ENCODE measurements at regions not wholly inside any gene's neighbourhood (a gene's known extent, or its start where the extent isn't known, plus 50 kb on each side); places are given as distances from the start of the nearest gene placed in this dataset.

DNA sequence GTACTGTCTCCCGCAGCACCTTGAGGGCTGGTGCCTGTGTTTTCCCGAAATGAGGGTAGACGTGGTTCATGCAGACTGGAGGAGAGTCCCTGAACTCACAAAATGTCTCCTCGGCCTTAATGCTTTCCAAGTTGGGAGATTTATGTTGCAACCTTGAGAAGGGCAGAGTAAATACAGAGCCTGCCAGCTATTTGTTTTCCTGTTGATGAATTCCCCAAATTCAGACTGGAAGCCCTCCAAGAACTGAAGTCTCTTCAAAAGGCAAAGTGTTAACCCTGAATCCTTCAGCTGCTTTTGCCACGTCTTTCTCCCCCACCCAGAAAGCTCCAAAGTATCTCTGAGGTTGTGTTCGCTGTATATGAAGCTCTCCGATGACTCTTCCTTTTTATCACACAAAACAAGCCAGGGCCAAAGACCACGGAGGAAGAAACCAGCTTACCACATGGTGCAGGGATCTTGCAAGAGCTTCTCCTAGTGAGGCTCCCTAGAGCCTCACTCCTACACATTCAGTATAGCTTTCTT lies 254.7 kb upstream of the NFE2L3 start:
- DNase-seq (ENCODE audit: low spot score): no peak
- no peak overlapping the region for H3K27ac ChIP-seq
- ChIA-PET CTCF (interaction anchor here (0.5 to 1.2 kb wide), 3 partner anchors 18 to 533 kb away, joined by 3 to 6 read pairs (median 3); no protein-coding TSS in a partner anchor), POLR2A (ENCODE audit: low non-redundant PET) (no interaction called here)
- TF ChIP-seq, protein P1, sequence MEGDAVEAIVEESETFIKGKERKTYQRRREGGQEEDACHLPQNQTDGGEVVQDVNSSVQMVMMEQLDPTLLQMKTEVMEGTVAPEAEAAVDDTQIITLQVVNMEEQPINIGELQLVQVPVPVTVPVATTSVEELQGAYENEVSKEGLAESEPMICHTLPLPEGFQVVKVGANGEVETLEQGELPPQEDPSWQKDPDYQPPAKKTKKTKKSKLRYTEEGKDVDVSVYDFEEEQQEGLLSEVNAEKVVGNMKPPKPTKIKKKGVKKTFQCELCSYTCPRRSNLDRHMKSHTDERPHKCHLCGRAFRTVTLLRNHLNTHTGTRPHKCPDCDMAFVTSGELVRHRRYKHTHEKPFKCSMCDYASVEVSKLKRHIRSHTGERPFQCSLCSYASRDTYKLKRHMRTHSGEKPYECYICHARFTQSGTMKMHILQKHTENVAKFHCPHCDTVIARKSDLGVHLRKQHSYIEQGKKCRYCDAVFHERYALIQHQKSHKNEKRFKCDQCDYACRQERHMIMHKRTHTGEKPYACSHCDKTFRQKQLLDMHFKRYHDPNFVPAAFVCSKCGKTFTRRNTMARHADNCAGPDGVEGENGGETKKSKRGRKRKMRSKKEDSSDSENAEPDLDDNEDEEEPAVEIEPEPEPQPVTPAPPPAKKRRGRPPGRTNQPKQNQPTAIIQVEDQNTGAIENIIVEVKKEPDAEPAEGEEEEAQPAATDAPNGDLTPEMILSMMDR (conservative IDR thresholded peaks at IDR 0.05; ENCODE audit: low read depth): no peak

DNA sequence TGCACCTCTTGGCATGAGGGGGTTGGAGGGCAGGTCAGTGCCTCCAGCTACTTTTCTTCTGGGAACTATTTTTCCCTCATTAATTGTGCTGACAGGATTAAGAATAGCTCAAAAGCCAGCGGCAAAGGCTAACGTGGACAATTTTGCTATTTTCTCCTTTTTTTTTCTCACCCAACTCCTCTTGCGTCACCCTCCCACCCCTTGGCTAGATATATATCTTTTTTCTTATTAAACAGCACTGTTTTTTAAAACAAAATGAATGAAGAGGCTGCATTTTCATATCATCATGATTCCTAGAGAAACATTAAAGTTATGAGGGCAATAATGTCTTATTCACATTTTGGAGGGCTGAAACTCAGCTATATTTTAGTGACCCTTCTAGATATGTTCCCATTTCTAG lies 251.8 kb upstream of the NFE2L3 start:
- DNase-seq (ENCODE audit: low spot score): no peak
- TF ChIP-seq, protein P1 (conservative IDR thresholded peaks at IDR 0.05; ENCODE audit: low read depth): no peak
- H3K27ac ChIP-seq: no peak overlapping the region
- ChIA-PET POLR2A (ENCODE audit: low non-redundant PET) (no interaction called here), CTCF (interaction anchor here (0.6 kb wide), 1 partner anchor 413 kb away, joined by 4 read pairs; no protein-coding TSS in a partner anchor)

- H3K27ac ChIP-seq: no peak overlapping the region
- CTCF ChIA-PET: interaction anchor here (0.6 kb wide), 1 partner anchor 161 kb away, joined by 3 read pairs; no protein-coding TSS in a partner anchor
Observed at GRCh38 chr7:25900877-25901276, 251.1 kb upstream of the NFE2L3 start.

GRCh38 chr7:25901658-25902057 lies 250.3 kb upstream of the NFE2L3 start:
- CTCF ChIA-PET: interaction anchor here (0.8 kb wide), 1 partner anchor 464 kb away, joined by 5 read pairs; no protein-coding TSS in a partner anchor
- TF ChIP-seq, protein P1 (conservative IDR thresholded peaks at IDR 0.05; ENCODE audit: low read depth): no peak
- POLR2A ChIA-PET (ENCODE audit: low non-redundant PET): interaction anchor here (0.5 kb wide), 1 partner anchor 519 kb away, joined by 3 read pairs; no protein-coding TSS in a partner anchor
- no peak for DNase-seq (ENCODE audit: low spot score)
- H3K27ac ChIP-seq: no peak overlapping the region

More at GRCh38 chr7:25900877-25901276, 251.1 kb upstream of the NFE2L3 start:
- DNase-seq (ENCODE audit: low spot score): no peak
- POLR2A ChIA-PET (ENCODE audit: low non-redundant PET): no interaction called here
- TF ChIP-seq, protein P1 (conservative IDR thresholded peaks at IDR 0.05; ENCODE audit: low read depth): no peak

DNA sequence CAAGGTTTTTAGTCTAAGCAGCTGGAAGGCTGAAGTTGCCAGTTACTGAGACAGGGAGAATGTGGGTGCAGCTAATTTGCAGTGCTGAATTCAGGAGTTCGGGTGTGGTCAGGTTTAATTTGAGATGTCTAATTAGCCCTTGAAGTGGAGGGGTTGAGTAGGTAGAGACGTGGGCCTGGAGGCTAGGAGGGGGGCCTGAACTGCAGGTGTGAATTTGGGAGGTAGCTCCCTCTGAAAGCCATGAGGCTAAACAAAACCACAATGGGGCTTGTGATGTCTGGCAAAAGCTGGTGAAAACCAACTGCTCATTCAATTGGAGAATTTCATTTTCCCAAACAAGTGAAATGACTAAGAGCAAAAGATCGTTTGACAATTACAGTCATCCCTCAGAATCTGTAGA lies 246.0 kb upstream of the NFE2L3 start:
- no peak for DNase-seq (ENCODE audit: low spot score)
- no peak overlapping the region for H3K27ac ChIP-seq
- ChIA-PET POLR2A (ENCODE audit: low non-redundant PET) (no interaction called here), CTCF (interaction anchor here (0.6 to 0.7 kb wide), 2 partner anchors 10 to 807 kb away, joined by 3 read pairs; no protein-coding TSS in a partner anchor)
- TF ChIP-seq, protein P1 (conservative IDR thresholded peaks at IDR 0.05; ENCODE audit: low read depth): no peak

DNA sequence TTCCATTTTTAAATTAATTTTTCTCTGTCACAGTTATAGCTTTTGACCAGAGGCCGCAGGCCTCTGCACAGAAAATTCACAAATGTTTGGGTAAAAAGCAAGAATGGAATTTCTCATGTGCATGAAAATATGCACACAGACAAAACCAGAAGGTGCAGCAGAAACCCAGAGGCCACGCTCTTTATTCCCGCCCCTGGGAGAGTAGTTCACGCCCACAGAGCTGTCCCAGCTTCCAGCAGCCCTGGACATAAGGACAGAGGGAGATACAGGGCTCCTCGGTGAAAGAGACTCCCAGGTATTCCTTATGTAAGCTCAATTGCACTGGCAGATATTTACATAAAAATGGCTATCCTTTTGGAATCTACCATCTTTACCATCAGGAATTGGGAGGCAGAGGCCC lies 245.2 kb upstream of the NFE2L3 start:
- ChIA-PET CTCF (no interaction called here), POLR2A (ENCODE audit: low non-redundant PET) (no interaction called here)
- TF ChIP-seq, protein P1 (conservative IDR thresholded peaks at IDR 0.05; ENCODE audit: low read depth): no peak
- H3K27ac ChIP-seq: no peak overlapping the region
- DNase-seq (ENCODE audit: low spot score): no peak

Measured in RWPE1 (cell line).